Activated CD8-positive, alpha-beta memory T cell treated with anti-CD3 and anti-CD28 coated beads, Interleukin-2, amount 10 ng/mL, durations not matched to agents 7 days and 5 days (primary cell): ENCODE measurements at regions not wholly inside any gene's neighbourhood (a gene's known extent, or its start where the extent isn't known, plus 50 kb on each side); places are given as distances from the start of the nearest gene placed in this dataset.
A peak's percentile ranks its signal among the peaks of the same experiment; 100 is the strongest.

Source experiments
- ATAC-seq: fragments of 150-1000 bp; cut with Tn5 transposase; one replicate; pipeline ENCODE4 v1.10.0; 2021; ENCODE audit warnings: moderate library complexity
- CTCF ChIA-PET: fragments of 350-600 bp; sonication (Branson Sonifier 250); formaldehyde crosslinking; loops from one replicate; lab custom pipeline; 2021; ENCODE audit warnings: antibody characterized with exemption; lab: Charles Lee
- DNase-seq: peaks from one replicate; pipeline ENCODE4 v3.0.0-alpha.2; 2020
- H3K27ac Mint-ChIP-seq: one replicate; pipeline ENCODE4 v1.8.0; 2021; ENCODE audit warnings: mild to moderate bottlenecking, mixed read lengths
- H3K27me3 Mint-ChIP-seq: one replicate; pipeline ENCODE4 v1.8.0; 2021; ENCODE audit warnings: mixed read lengths
- H3K36me3 Mint-ChIP-seq: one replicate; pipeline ENCODE4 v1.8.0; 2021; ENCODE audit warnings: mild to moderate bottlenecking, mixed read lengths
- H3K4me1 Mint-ChIP-seq: one replicate; pipeline ENCODE4 v1.8.0; 2021; ENCODE audit warnings: mixed read lengths
- H3K4me3 Mint-ChIP-seq: one replicate; pipeline ENCODE4 v1.8.0; 2021; ENCODE audit warnings: mild to moderate bottlenecking, moderate library complexity, mixed read lengths
- H3K9me3 Mint-ChIP-seq: one replicate; pipeline ENCODE4 v1.8.0; 2022; ENCODE audit warnings: low read depth, mixed read lengths

- no peak for ATAC-seq
- H3K4me3 Mint-ChIP-seq = no peak overlapping the region
- peak; percentile 37 for DNase-seq
- no peaks in the 10 kb centered on the region for H3K4me1 Mint-ChIP-seq
- no peak overlapping the region for H3K27ac Mint-ChIP-seq
- no peaks in the 10 kb centered on the region for H3K27me3 Mint-ChIP-seq
- H3K36me3 Mint-ChIP-seq = no peaks in the 10 kb centered on the region
- CTCF ChIA-PET = no interaction called here
- H3K9me3 Mint-ChIP-seq = no peaks in the 10 kb centered on the region
These were observed 208.8 kb upstream of the TWIST2 start for GRCh38 chr2:238638982-238639628.

DNA sequence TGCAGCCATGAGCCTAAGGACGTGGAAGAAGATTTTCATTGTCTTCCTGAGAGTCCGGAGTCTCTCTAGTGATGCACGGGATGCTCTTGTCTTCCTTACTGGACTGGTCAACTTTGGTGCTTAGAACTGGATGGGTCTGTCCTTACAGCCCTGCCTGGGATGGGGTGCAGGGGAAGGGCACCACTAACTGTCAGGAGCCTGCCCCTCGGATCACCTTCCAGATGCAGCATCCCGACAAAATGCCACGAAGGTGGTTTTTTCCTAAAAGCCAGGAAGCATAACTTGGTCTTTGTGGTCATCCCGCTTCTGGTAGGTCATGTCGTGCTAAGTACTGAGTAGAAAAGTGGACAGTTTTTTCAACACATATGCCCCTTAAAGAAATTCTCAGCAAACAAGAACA, 207.4 kb upstream of the TWIST2 start:
- no peaks in the 10 kb centered on the region for H3K4me1 Mint-ChIP-seq
- no peak overlapping the region for H3K4me3 Mint-ChIP-seq
- no peaks in the 10 kb centered on the region for H3K9me3 Mint-ChIP-seq
- ATAC-seq = no peak
- H3K27ac Mint-ChIP-seq = no peak overlapping the region
- peaks cover 2% of the 10 kb centered on the region for H3K27me3 Mint-ChIP-seq
- CTCF ChIA-PET = no interaction called here
- DNase-seq = peak; percentile 3
- H3K36me3 Mint-ChIP-seq = no peaks in the 10 kb centered on the region

- Mint-ChIP-seq H3K9me3 (no peaks in the 10 kb centered on the region), H3K36me3 (no peaks in the 10 kb centered on the region), H3K27ac (no peak overlapping the region), H3K4me3 (no peak overlapping the region), H3K27me3 (peaks cover 5% of the 10 kb centered on the region), H3K4me1 (no peaks in the 10 kb centered on the region)
- ATAC-seq (no peak), DNase-seq (peak; percentile 38)
- CTCF ChIA-PET = no interaction called here
These were observed 204.9 kb upstream of the TWIST2 start for GRCh38 chr2:238642973-238643372.

- Mint-ChIP-seq H3K4me3 (no peak overlapping the region), H3K9me3 (no peaks in the 10 kb centered on the region), H3K36me3 (no peaks in the 10 kb centered on the region), H3K4me1 (no peaks in the 10 kb centered on the region), H3K27ac (no peak overlapping the region), H3K27me3 (peaks cover 5% of the 10 kb centered on the region)
- DNase-seq = no peak
- CTCF ChIA-PET = no interaction called here
- ATAC-seq = no peak
These were observed 204.4 kb upstream of the TWIST2 start for GRCh38 chr2:238643400-238643907.

DNA sequence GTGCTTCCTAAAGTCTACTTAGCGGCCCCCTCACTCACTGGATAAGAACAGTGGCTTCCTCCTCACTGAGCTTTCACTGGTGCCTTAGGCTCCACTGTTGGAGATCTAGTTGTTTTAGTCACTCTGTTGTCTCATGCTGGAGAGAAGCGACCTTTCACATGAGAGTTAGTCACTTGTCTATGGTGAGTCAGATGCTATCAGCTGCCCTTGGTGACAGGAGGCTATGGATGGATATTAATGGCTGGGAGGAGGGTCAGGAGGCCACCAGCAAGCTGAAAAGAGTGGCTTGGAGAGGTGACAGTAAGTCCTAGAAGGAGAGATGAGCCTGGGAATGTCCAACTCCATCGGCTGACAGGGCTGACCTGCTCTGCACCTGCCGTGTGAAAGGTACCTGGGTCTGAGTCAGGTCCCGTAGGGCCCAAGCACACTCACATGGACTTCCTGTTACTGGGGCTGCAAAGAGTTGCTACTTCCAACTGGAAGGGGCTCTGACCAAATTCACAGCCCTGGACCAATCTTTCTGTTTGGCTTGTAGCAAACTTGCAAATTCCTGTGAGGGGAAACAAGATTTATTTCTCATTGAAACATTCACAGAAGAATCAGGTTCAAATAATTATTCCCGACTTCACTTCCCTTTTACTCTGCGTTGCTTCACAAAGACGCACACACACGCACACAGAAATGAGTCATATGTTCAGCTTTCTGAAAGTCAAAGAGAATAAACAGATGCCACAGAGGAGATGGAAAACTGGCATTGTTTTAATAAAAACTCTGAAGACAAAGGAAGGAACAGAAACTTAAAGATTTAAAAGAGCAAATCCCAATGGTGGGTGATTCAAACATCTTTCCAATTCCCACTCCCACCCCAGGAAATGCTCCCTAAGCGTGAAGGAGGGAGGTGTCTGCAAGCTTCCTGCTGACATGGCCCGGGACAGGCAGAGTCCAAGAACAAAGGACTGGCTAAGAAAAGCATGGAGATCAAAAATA, 203.5 kb upstream of the TWIST2 start:
- ATAC-seq = no peak
- peak; percentile 31 for DNase-seq
- Mint-ChIP-seq H3K27ac (no peak overlapping the region), H3K4me1 (no peaks in the 10 kb centered on the region), H3K4me3 (no peak overlapping the region), H3K27me3 (peaks cover 5% of the 10 kb centered on the region), H3K36me3 (no peaks in the 10 kb centered on the region), H3K9me3 (no peaks in the 10 kb centered on the region)
- CTCF ChIA-PET = no interaction called here

DNA sequence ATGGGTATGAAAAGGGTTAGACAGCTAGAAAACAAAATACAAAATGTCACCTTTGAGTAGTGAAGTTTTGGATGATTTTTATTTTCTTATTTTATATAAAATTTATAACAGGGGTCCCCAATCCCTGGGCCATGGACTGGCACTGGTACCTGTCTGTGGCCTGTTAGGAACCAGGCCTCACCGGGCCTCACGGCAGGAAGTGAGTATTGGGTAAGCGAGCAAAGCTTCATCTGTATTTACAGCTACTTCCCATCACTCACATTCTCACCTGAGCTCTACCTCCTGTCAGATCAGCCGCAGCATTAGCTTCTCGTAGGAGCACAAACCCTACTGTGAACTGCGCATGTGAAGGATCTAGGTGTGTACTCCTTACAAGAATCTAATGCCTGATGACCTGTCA, 202.8 kb upstream of the TWIST2 start:
- no peak overlapping the region for H3K27ac Mint-ChIP-seq
- CTCF ChIA-PET = no interaction called here
- no peak overlapping the region for H3K4me3 Mint-ChIP-seq
- no peaks in the 10 kb centered on the region for H3K36me3 Mint-ChIP-seq
- H3K4me1 Mint-ChIP-seq = no peaks in the 10 kb centered on the region
- peaks cover 5% of the 10 kb centered on the region for H3K27me3 Mint-ChIP-seq
- DNase-seq (peak; percentile 14), ATAC-seq (no peak)
- H3K9me3 Mint-ChIP-seq = no peaks in the 10 kb centered on the region

GRCh38 chr2:238645716-238646115, 202.2 kb upstream of the TWIST2 start:
- Mint-ChIP-seq H3K4me3 (no peak overlapping the region), H3K36me3 (no peaks in the 10 kb centered on the region), H3K27me3 (peaks cover 5% of the 10 kb centered on the region), H3K9me3 (no peaks in the 10 kb centered on the region), H3K4me1 (no peaks in the 10 kb centered on the region), H3K27ac (no peak overlapping the region)
- DNase-seq = no peak
- ATAC-seq = no peak
- CTCF ChIA-PET = no interaction called here

GRCh38 chr2:238646281-238646680, 201.6 kb upstream of the TWIST2 start:
- ATAC-seq = no peak

DNA sequence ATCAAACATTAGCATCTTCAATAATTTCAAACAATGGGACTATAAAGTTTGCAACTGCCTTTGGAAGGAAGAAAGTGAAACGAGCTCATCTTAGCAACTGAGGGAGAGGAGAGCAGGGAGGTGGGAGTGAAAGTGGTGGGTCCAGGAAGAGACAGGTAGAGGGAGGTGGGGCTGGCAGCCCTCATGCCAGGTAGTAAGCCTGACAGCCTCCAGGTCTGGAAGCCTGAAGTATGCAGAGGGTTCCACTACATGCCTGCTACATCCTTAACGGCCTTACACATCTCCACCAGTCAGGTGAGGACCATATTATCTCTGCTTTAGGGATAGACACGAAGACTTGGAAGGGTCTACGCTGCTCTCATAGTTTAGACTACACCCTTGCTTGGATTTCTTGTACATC, 201.1 kb upstream of the TWIST2 start:
- Mint-ChIP-seq H3K27ac (no peak overlapping the region), H3K27me3 (peaks cover 5% of the 10 kb centered on the region), H3K4me3 (no peak overlapping the region), H3K9me3 (no peaks in the 10 kb centered on the region), H3K36me3 (no peaks in the 10 kb centered on the region), H3K4me1 (no peaks in the 10 kb centered on the region)
- ATAC-seq (no peak), DNase-seq (peak; percentile 31)
- CTCF ChIA-PET = interaction anchor here (0.5 kb wide), 1 partner anchor 41 kb away, joined by 3 read pairs; no protein-coding TSS in a partner anchor

More at GRCh38 chr2:238646281-238646680, 201.6 kb upstream of the TWIST2 start:
- CTCF ChIA-PET = no interaction called here
- Mint-ChIP-seq H3K27ac (no peak overlapping the region), H3K36me3 (no peaks in the 10 kb centered on the region), H3K4me1 (no peaks in the 10 kb centered on the region), H3K9me3 (no peaks in the 10 kb centered on the region), H3K27me3 (peaks cover 5% of the 10 kb centered on the region), H3K4me3 (no peak overlapping the region)
- peak; percentile 34 for DNase-seq

- no peak overlapping the region for H3K4me3 Mint-ChIP-seq
- ATAC-seq (no peak), DNase-seq (peak; percentile 23)
- CTCF ChIA-PET = no interaction called here
- no peaks in the 10 kb centered on the region for H3K4me1 Mint-ChIP-seq
- peaks cover 5% of the 10 kb centered on the region for H3K27me3 Mint-ChIP-seq
- no peaks in the 10 kb centered on the region for H3K36me3 Mint-ChIP-seq
- H3K9me3 Mint-ChIP-seq = no peaks in the 10 kb centered on the region
- no peak overlapping the region for H3K27ac Mint-ChIP-seq
These were observed 198.8 kb upstream of the TWIST2 start for GRCh38 chr2:238649123-238649522.

- Mint-ChIP-seq H3K27me3 (peaks cover 2% of the 10 kb centered on the region), H3K4me3 (no peak overlapping the region), H3K9me3 (no peaks in the 10 kb centered on the region), H3K4me1 (no peaks in the 10 kb centered on the region), H3K36me3 (no peaks in the 10 kb centered on the region), H3K27ac (no peak overlapping the region)
- DNase-seq = peak; percentile 23
- no peak for ATAC-seq
- CTCF ChIA-PET = no interaction called here
These were observed 197.9 kb upstream of the TWIST2 start for GRCh38 chr2:238649936-238650518.

- Mint-ChIP-seq H3K9me3 (no peaks in the 10 kb centered on the region), H3K36me3 (no peaks in the 10 kb centered on the region), H3K4me3 (no peak overlapping the region), H3K27ac (no peak overlapping the region), H3K27me3 (peaks cover 2% of the 10 kb centered on the region), H3K4me1 (no peaks in the 10 kb centered on the region)
- CTCF ChIA-PET = no interaction called here
- peak; percentile 9 for DNase-seq
- no peak for ATAC-seq
These were observed 197.3 kb upstream of the TWIST2 start for GRCh38 chr2:238650536-238650935.

GRCh38 chr2:238651306-238652052, 196.4 kb upstream of the TWIST2 start:
- no peak overlapping the region for H3K4me3 Mint-ChIP-seq
- H3K27me3 Mint-ChIP-seq = peaks cover 2% of the 10 kb centered on the region
- H3K36me3 Mint-ChIP-seq = no peaks in the 10 kb centered on the region
- CTCF ChIA-PET = no interaction called here
- no peaks in the 10 kb centered on the region for H3K9me3 Mint-ChIP-seq
- peak; percentile 21 for DNase-seq
- H3K4me1 Mint-ChIP-seq = no peaks in the 10 kb centered on the region
- no peak for ATAC-seq
- no peak overlapping the region for H3K27ac Mint-ChIP-seq
